GM23338 (cell line): ENCODE measurements at regions not wholly inside any gene's neighbourhood (a gene's known extent, or its start where the extent isn't known, plus 50 kb on each side); places are given as distances from the start of the nearest gene placed in this dataset.

Experiments used
- ATAC-seq: fragments of 200-7000 bp; cut with Tn5 transposase; 3 replicates; pipeline ENCODE4 v1.9.1; 2020
- DNase-seq: peaks from one replicate; pipeline ENCODE4 v3.0.0-alpha.2; 2015; ENCODE audit warnings: low spot score
- H2AFZ ChIP-seq: fragments of 200-600 bp; sonication (generic); 2 replicates; pipeline ENCODE4 v1.8.0; 2016; ENCODE audit warnings: antibody characterized with exemption, mild to moderate bottlenecking, moderate library complexity
- H3F3A ChIP-seq: fragments of 200-600 bp; sonication (generic); replicated peaks from 2 replicates; pipeline ENCODE4 v1.8.0; 2017; ENCODE audit warnings: antibody characterized with exemption, mixed run types, low read depth
- H3K27ac ChIP-seq: fragments of 200-600 bp; sonication (generic); 2 replicates; pipeline ENCODE4 v1.6.1; 2016; ENCODE audit warnings: low read depth
- H3K27me3 ChIP-seq: fragments of 200-600 bp; sonication (generic); 2 replicates; pipeline ENCODE4 v1.8.0; 2016; ENCODE audit warnings: mild to moderate bottlenecking, mixed run types, moderate library complexity; ENCODE audit not compliant: insufficient read depth
- H3K36me3 ChIP-seq: fragments of 200-600 bp; sonication (generic); 2 replicates; pipeline ENCODE4 v1.8.0; 2016; ENCODE audit warnings: mild to moderate bottlenecking; ENCODE audit not compliant: insufficient read depth
- H3K4me1 ChIP-seq: fragments of 200-600 bp; sonication (generic); 2 replicates; pipeline ENCODE4 v1.8.0; 2016; ENCODE audit warnings: mild to moderate bottlenecking, moderate library complexity; ENCODE audit not compliant: insufficient read depth
- H3K4me2 ChIP-seq: fragments of 200-600 bp; sonication (generic); 2 replicates; pipeline ENCODE4 v1.7.1; 2017; ENCODE audit warnings: mixed run types
- H3K4me3 ChIP-seq: fragments of 200-600 bp; sonication (generic); 2 replicates; pipeline ENCODE4 v1.6.1; 2016; ENCODE audit warnings: mixed run types
- H3K79me2 ChIP-seq: fragments of 200-600 bp; sonication (generic); replicated peaks from 2 replicates; pipeline ENCODE4 v1.8.0; 2017; ENCODE audit warnings: mild to moderate bottlenecking; ENCODE audit not compliant: insufficient read depth
- H3K9me2 ChIP-seq: fragments of 200-600 bp; sonication (generic); 2 replicates; pipeline ENCODE4 v1.8.0; 2017; ENCODE audit not compliant: insufficient read depth
- H4K20me1 ChIP-seq: fragments of 200-600 bp; sonication (generic); replicated peaks from 2 replicates; pipeline ENCODE4 v1.8.0; 2017; ENCODE audit warnings: mild to moderate bottlenecking; ENCODE audit not compliant: insufficient read depth
- H3K27ac Mint-ChIP-seq: 2 replicates; pipeline ENCODE4 v1.8.0; 2020; ENCODE audit warnings: inconsistent platforms, mild to moderate bottlenecking, moderate library complexity, mixed read lengths
- H3K27me3 Mint-ChIP-seq: 3 replicates; pipeline ENCODE4 v1.8.0; 2022; ENCODE audit warnings: low read depth, mild to moderate bottlenecking, moderate library complexity, mixed read lengths, inconsistent platforms; ENCODE audit not compliant: insufficient read depth, poor library complexity
- H3K36me3 Mint-ChIP-seq: 3 replicates; pipeline ENCODE4 v1.8.0; 2021; ENCODE audit warnings: low read depth, mild to moderate bottlenecking, inconsistent platforms, moderate library complexity, mixed read lengths
- H3K4me1 Mint-ChIP-seq: 3 replicates; pipeline ENCODE4 v1.8.0; 2020; ENCODE audit warnings: mild to moderate bottlenecking, inconsistent platforms, mixed read lengths
- H3K4me3 Mint-ChIP-seq: 3 replicates; pipeline ENCODE4 v1.8.0; 2021; ENCODE audit warnings: moderate library complexity, mild to moderate bottlenecking, inconsistent platforms, mixed read lengths
- H3K9me3 Mint-ChIP-seq: 3 replicates; pipeline ENCODE4 v1.8.0; 2020; ENCODE audit warnings: moderate library complexity, mild to moderate bottlenecking, inconsistent platforms, mixed read lengths
- CREB1 ChIP-seq: fragments of 250-450 bp; sonication (Bioruptor Pico); IDR thresholded peaks from 2 replicates; pipeline ENCODE4 v1.5.0; 2020; ENCODE audit warnings: low read depth, mild to moderate bottlenecking, moderate library complexity
- JUNB ChIP-seq: IDR thresholded peaks from one replicate; pipeline ENCODE4 v1.6.1; 2016; ENCODE audit warnings: antibody characterized with exemption; ENCODE audit not compliant: unreplicated experiment
- NANOG ChIP-seq: IDR thresholded peaks from 2 replicates; pipeline ENCODE4 v1.6.1; 2016; ENCODE audit warnings: antibody characterized with exemption, borderline replicate concordance
- POLR2AphosphoS5 ChIP-seq: IDR thresholded peaks from 2 replicates; pipeline ENCODE4 v1.6.1; 2016; ENCODE audit warnings: antibody characterized with exemption, low read depth
- STAT1 ChIP-seq: IDR thresholded peaks from one replicate; pipeline ENCODE4 v1.6.1; 2016; ENCODE audit warnings: antibody characterized with exemption; ENCODE audit not compliant: unreplicated experiment
- ZNF114 ChIP-seq: fragments of 250-450 bp; sonication (Bioruptor Pico); IDR thresholded peaks from 2 replicates; pipeline ENCODE4 v1.5.0; 2020; ENCODE audit warnings: mild to moderate bottlenecking, moderate library complexity
- ZNF331 ChIP-seq: fragments of 250-450 bp; sonication (Bioruptor Pico); IDR thresholded peaks from 2 replicates; pipeline ENCODE4 v1.5.0; 2020; ENCODE audit warnings: low read depth, mild to moderate bottlenecking, moderate library complexity
- TF ChIP-seq, protein P1 (sequence below): fragments of 250-450 bp; sonication (Bioruptor Pico); IDR thresholded peaks from 2 replicates; pipeline ENCODE4 v1.5.0; 2020; ENCODE audit warnings: mild to moderate bottlenecking, moderate library complexity
- TF ChIP-seq, protein P2 (sequence below), 2 experiments: fragments of 200-600 bp in 1 of 2; sonication (generic) in 1 of 2; conservative IDR thresholded peaks; 2 replicates each; pipeline versions ENCODE4 v1.5.1 to v1.6.1; 2016 to 2017; ENCODE audit warnings: antibody characterized with exemption in 2 of 2, low read depth in 2 of 2, mild to moderate bottlenecking in 2 of 2, moderate library complexity in 1 of 2

DNA sequence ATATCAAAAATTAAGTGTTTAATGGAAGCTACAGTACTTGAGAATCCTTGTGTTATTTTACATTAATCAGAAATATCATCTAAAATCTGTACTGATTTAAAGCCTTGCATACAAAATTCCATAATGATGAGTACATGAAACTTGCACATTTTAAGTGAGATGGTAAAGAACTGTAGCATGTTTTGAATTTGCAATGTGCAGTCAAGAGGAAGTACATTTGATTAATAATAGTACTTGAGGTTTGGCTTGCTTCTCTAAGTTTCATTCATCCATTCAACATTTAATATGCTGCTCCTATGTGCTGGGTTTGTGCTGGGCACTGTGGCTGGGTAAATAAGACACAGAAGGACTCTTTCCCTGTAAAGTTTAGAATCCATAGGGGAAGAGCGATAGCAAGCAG lies 332.3 kb downstream of the CNTN3 start (continued):
- TF ChIP-seq, protein P1, sequence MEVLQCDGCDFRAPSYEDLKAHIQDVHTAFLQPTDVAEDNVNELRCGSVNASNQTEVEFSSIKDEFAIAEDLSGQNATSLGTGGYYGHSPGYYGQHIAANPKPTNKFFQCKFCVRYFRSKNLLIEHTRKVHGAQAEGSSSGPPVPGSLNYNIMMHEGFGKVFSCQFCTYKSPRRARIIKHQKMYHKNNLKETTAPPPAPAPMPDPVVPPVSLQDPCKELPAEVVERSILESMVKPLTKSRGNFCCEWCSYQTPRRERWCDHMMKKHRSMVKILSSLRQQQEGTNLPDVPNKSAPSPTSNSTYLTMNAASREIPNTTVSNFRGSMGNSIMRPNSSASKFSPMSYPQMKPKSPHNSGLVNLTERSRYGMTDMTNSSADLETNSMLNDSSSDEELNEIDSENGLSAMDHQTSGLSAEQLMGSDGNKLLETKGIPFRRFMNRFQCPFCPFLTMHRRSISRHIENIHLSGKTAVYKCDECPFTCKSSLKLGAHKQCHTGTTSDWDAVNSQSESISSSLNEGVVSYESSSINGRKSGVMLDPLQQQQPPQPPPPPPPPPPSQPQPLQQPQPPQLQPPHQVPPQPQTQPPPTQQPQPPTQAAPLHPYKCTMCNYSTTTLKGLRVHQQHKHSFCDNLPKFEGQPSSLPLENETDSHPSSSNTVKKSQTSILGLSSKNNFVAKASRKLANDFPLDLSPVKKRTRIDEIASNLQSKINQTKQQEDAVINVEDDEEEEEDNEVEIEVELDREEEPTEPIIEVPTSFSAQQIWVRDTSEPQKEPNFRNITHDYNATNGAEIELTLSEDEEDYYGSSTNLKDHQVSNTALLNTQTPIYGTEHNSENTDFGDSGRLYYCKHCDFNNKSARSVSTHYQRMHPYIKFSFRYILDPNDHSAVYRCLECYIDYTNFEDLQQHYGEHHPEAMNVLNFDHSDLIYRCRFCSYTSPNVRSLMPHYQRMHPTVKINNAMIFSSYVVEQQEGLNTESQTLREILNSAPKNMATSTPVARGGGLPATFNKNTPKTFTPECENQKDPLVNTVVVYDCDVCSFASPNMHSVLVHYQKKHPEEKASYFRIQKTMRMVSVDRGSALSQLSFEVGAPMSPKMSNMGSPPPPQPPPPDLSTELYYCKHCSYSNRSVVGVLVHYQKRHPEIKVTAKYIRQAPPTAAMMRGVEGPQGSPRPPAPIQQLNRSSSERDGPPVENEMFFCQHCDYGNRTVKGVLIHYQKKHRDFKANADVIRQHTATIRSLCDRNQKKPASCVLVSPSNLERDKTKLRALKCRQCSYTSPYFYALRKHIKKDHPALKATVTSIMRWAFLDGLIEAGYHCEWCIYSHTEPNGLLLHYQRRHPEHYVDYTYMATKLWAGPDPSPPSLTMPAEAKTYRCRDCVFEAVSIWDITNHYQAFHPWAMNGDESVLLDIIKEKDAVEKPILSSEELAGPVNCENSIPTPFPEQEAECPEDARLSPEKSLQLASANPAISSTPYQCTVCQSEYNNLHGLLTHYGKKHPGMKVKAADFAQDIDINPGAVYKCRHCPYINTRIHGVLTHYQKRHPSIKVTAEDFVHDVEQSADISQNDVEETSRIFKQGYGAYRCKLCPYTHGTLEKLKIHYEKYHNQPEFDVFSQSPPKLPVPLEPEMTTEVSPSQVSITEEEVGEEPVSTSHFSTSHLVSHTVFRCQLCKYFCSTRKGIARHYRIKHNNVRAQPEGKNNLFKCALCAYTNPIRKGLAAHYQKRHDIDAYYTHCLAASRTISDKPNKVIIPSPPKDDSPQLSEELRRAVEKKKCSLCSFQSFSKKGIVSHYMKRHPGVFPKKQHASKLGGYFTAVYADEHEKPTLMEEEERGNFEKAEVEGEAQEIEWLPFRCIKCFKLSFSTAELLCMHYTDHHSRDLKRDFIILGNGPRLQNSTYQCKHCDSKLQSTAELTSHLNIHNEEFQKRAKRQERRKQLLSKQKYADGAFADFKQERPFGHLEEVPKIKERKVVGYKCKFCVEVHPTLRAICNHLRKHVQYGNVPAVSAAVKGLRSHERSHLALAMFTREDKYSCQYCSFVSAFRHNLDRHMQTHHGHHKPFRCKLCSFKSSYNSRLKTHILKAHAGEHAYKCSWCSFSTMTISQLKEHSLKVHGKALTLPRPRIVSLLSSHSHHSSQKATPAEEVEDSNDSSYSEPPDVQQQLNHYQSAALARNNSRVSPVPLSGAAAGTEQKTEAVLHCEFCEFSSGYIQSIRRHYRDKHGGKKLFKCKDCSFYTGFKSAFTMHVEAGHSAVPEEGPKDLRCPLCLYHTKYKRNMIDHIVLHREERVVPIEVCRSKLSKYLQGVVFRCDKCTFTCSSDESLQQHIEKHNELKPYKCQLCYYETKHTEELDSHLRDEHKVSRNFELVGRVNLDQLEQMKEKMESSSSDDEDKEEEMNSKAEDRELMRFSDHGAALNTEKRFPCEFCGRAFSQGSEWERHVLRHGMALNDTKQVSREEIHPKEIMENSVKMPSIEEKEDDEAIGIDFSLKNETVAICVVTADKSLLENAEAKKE (CRISPR knock-in tag), result no peak
- TF ChIP-seq STAT1, result no peak
- TF ChIP-seq NANOG, result no peak
- no peak for TF ChIP-seq ZNF114 (CRISPR knock-in tag)

DNA sequence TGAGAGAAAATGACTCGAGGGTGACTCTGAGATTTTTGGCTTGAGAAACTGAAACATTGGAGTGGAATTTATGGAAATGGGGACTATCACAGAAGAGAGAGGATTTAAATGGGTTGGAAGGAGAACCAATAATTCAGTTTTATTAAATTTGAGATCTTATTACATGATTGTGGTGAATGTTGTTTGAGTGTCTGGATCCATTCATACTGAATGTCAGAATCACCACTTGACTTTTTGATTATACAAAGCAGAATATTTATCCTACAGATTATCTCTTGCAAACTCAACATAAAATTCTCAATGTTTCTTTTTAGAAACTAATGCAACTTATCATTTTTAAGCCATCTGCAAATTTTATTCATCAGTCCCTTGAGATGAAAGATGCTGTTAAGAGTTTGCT lies 332.8 kb downstream of the CNTN3 start:
- Mint-ChIP-seq H3K9me3 (peaks cover 22% of the 10 kb centered on the region), H3K36me3 (peaks cover 5% of the 10 kb centered on the region; the same call in 1 of the 3 replicates), H3K27me3 (peaks cover 2% of the 10 kb centered on the region), H3K27ac (no peak overlapping the region), H3K4me3 (no peak overlapping the region), H3K4me1 (no peaks in the 10 kb centered on the region; the same call in 2 of the 3 replicates)
- H4K20me1 ChIP-seq, result no peaks in the 10 kb centered on the region
- no peak for ATAC-seq
- no peak overlapping the region for H2AFZ ChIP-seq
- no peak overlapping the region for H3K4me2 ChIP-seq
- H3K4me3 ChIP-seq, result no peak overlapping the region
- no peak overlapping the region for H3K27ac ChIP-seq
- no peaks in the 10 kb centered on the region for H3K9me2 ChIP-seq
- no peaks in the 10 kb centered on the region for H3K27me3 ChIP-seq
- H3K79me2 ChIP-seq, result no peaks in the 10 kb centered on the region
- no peak for DNase-seq
- H3F3A ChIP-seq, result no peaks in the 10 kb centered on the region
- no peaks in the 10 kb centered on the region for H3K4me1 ChIP-seq
- H3K36me3 ChIP-seq, result no peaks in the 10 kb centered on the region
- TF ChIP-seq POLR2AphosphoS5 (no peak), CREB1 (CRISPR knock-in tag) (no peak), STAT1 (no peak), ZNF331 (CRISPR knock-in tag) (no peak), JUNB (no peak), ZNF114 (CRISPR knock-in tag) (no peak)
- TF ChIP-seq, protein P1 (CRISPR knock-in tag), result no peak
- TF ChIP-seq, protein P2, sequence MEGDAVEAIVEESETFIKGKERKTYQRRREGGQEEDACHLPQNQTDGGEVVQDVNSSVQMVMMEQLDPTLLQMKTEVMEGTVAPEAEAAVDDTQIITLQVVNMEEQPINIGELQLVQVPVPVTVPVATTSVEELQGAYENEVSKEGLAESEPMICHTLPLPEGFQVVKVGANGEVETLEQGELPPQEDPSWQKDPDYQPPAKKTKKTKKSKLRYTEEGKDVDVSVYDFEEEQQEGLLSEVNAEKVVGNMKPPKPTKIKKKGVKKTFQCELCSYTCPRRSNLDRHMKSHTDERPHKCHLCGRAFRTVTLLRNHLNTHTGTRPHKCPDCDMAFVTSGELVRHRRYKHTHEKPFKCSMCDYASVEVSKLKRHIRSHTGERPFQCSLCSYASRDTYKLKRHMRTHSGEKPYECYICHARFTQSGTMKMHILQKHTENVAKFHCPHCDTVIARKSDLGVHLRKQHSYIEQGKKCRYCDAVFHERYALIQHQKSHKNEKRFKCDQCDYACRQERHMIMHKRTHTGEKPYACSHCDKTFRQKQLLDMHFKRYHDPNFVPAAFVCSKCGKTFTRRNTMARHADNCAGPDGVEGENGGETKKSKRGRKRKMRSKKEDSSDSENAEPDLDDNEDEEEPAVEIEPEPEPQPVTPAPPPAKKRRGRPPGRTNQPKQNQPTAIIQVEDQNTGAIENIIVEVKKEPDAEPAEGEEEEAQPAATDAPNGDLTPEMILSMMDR (conservative IDR thresholded peaks at IDR 0.05; ENCODE audit: low read depth in 2 of 2), result no peak
